Fibroblast of lung (primary cell): ENCODE measurements at regions not wholly inside any gene's neighbourhood (a gene's known extent, or its start where the extent isn't known, plus 50 kb on each side); places are given as distances from the start of the nearest gene placed in this dataset.

Experiments used
- CTCF ChIP-seq, 2 donors: IDR thresholded peaks in 1 of 2; conservative IDR thresholded peaks in 1 of 2; 1 replicate in 1 of 2; 2 replicates in 1 of 2; pipeline ENCODE4 v1.5.1; 2011 to 2012; ENCODE audit warnings: low read length in 2 of 2, control low read depth in 1 of 2, inconsistent platforms in 1 of 2, low read depth in 1 of 2, mild to moderate bottlenecking in 1 of 2
- EZH2 ChIP-seq: IDR thresholded peaks from 2 replicates; pipeline ENCODE4 v1.5.1; 2012; ENCODE audit warnings: low read length, control low read depth, mild to moderate bottlenecking; ENCODE audit errors: missing control alignments

GRCh38 chr3:82637574-82637973 is 876.1 kb upstream of the GBE1 start:
- no peak for TF ChIP-seq CTCF (conservative IDR thresholded peaks at IDR 0.05 in 1 of 2, IDR thresholded peaks at IDR 0.05 in 1 of 2; ENCODE audit: low read depth in 1 of 2, low read length in 2 of 2)
- TF ChIP-seq EZH2 = no peak
